Tibial nerve (tissue), 3 donors: ENCODE measurements at regions not wholly inside any gene's neighbourhood (a gene's known extent, or its start where the extent isn't known, plus 50 kb on each side); places are given as distances from the start of the nearest gene placed in this dataset.

Experiments
- POLR2A ChIP-seq, 2 donors: fragments of 450-650 bp; IDR thresholded peaks; one replicate each; pipeline ENCODE4 v1.6.1; 2017; ENCODE audit warnings: antibody characterized with exemption in 2 of 2, mild to moderate bottlenecking in 2 of 2, moderate library complexity in 2 of 2
- TF ChIP-seq, protein P1 (sequence below), 5 experiments: fragments of 200-600 bp in 3 of 5; fragments of 450-650 bp in 2 of 5; sonication (generic) in 3 of 5; IDR thresholded peaks; one replicate each; pipeline ENCODE4 v1.5.1; 2016 to 2019; ENCODE audit warnings: antibody characterized with exemption in 5 of 5, mild to moderate bottlenecking in 3 of 5, moderate library complexity in 2 of 5

GRCh38 chr7:52616552-52616951 lies 418.9 kb upstream of the POM121L12 start:
- TF ChIP-seq, protein P1, sequence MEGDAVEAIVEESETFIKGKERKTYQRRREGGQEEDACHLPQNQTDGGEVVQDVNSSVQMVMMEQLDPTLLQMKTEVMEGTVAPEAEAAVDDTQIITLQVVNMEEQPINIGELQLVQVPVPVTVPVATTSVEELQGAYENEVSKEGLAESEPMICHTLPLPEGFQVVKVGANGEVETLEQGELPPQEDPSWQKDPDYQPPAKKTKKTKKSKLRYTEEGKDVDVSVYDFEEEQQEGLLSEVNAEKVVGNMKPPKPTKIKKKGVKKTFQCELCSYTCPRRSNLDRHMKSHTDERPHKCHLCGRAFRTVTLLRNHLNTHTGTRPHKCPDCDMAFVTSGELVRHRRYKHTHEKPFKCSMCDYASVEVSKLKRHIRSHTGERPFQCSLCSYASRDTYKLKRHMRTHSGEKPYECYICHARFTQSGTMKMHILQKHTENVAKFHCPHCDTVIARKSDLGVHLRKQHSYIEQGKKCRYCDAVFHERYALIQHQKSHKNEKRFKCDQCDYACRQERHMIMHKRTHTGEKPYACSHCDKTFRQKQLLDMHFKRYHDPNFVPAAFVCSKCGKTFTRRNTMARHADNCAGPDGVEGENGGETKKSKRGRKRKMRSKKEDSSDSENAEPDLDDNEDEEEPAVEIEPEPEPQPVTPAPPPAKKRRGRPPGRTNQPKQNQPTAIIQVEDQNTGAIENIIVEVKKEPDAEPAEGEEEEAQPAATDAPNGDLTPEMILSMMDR (IDR thresholded peaks at IDR 0.05), result no peak
- TF ChIP-seq POLR2A (IDR thresholded peaks at IDR 0.05), result no peak
